ENCODE measurements at regions not wholly inside any gene's neighbourhood (a gene's known extent, or its start where the extent isn't known, plus 50 kb on each side); places are given as distances from the start of the nearest gene placed in this dataset.

DNA sequence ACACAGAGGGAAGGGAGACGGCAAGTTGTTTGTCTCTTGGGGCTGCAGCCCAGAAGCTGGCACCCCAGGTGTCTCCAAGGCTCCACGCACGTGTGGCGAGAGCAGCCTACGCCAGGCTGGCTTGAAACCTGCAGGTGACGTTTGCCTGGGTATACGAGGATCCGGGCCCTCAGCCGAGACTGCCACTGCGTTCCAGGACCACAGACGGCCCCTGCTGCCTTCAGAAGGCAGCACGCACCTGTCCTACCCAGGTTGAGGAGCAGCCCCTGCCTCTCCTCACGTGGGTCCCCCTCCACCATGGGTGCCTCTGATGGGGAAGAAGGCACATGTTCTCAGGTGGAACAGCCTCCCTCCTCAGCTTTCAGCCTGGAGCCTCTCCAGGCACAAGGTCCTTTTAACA is 75.3 kb upstream of the PRR20G start:
- no peak for DNase-seq (ENCODE audit: low read depth)
- TF ChIP-seq, protein P1, sequence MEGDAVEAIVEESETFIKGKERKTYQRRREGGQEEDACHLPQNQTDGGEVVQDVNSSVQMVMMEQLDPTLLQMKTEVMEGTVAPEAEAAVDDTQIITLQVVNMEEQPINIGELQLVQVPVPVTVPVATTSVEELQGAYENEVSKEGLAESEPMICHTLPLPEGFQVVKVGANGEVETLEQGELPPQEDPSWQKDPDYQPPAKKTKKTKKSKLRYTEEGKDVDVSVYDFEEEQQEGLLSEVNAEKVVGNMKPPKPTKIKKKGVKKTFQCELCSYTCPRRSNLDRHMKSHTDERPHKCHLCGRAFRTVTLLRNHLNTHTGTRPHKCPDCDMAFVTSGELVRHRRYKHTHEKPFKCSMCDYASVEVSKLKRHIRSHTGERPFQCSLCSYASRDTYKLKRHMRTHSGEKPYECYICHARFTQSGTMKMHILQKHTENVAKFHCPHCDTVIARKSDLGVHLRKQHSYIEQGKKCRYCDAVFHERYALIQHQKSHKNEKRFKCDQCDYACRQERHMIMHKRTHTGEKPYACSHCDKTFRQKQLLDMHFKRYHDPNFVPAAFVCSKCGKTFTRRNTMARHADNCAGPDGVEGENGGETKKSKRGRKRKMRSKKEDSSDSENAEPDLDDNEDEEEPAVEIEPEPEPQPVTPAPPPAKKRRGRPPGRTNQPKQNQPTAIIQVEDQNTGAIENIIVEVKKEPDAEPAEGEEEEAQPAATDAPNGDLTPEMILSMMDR (IDR thresholded peaks at IDR 0.05; ENCODE audit: low read depth, low read length, missing control alignments), result no peak
- H3K4me3 ChIP-seq (ENCODE audit: low read depth, low read length), result no peak overlapping the region

GRCh38 chr3:127360647-127361046 is 72.8 kb upstream of the PRR20G start:
- no peak overlapping the region for H3K4me3 ChIP-seq (ENCODE audit: low read depth, low read length)
- DNase-seq (ENCODE audit: low read depth), result no peak
- TF ChIP-seq, protein P1 (IDR thresholded peaks at IDR 0.05; ENCODE audit: low read depth, low read length, missing control alignments), result no peak

GRCh38 chr3:127358641-127359040 is 70.8 kb upstream of the PRR20G start:
- H3K4me3 ChIP-seq (ENCODE audit: low read depth, low read length), result no peak overlapping the region
- no peak for DNase-seq (ENCODE audit: low read depth)
- TF ChIP-seq, protein P1 (IDR thresholded peaks at IDR 0.05; ENCODE audit: low read depth, low read length, missing control alignments), result no peak

DNA sequence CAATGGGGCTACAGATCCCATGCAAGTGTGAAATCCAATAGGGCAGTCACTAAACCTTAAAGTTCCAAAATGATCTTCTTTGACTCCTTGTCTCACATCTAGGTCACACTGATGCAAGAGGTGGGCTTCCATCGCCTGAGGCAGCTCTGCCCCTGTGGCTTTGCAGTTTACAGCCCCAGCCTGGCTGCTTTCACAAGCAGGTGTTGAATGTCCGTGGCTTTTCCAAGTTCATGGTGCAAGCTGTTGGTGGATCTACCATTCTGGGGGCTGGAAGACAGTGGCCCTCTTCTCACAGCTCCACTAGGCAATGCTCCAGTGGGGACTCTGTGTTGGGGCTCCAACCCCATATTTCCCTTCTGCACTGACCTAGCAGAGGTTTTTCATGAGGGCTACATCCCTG is 68.5 kb upstream of the PRR20G start:
- TF ChIP-seq, protein P1 (IDR thresholded peaks at IDR 0.05; ENCODE audit: low read depth, low read length, missing control alignments), result no peak
- no peak overlapping the region for H3K4me3 ChIP-seq (ENCODE audit: low read depth, low read length)
- DNase-seq (ENCODE audit: low read depth), result no peak

- TF ChIP-seq, protein P1 (IDR thresholded peaks at IDR 0.05; ENCODE audit: low read depth, low read length, missing control alignments), result no peak
- H3K4me3 ChIP-seq (ENCODE audit: low read depth, low read length), result no peak overlapping the region
- DNase-seq (ENCODE audit: low read depth), result no peak
Observed at GRCh38 chr3:127354761-127355160, 66.9 kb upstream of the PRR20G start.

DNA sequence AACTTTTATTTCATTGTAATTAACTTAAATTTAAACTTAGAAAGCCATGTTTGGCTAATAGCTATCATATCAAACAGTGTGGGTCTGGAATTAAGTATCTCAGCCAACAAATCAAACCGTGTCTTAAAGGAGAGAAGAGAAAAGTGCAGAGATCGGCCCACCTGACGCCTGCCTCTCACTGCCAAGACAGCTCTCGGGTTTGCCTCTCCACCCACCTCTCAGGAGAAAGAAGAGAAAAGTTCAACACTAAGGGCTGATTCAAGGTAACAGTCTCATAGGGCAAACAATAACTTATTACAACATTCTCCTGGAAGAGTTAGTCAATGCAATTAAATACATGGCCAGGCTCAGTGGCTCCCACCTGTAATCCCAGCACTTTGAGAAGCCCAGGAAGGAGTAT is 64.8 kb upstream of the PRR20G start:
- DNase-seq (ENCODE audit: low read depth), result no peak
- H3K4me3 ChIP-seq (ENCODE audit: low read depth, low read length), result no peak overlapping the region

DNA sequence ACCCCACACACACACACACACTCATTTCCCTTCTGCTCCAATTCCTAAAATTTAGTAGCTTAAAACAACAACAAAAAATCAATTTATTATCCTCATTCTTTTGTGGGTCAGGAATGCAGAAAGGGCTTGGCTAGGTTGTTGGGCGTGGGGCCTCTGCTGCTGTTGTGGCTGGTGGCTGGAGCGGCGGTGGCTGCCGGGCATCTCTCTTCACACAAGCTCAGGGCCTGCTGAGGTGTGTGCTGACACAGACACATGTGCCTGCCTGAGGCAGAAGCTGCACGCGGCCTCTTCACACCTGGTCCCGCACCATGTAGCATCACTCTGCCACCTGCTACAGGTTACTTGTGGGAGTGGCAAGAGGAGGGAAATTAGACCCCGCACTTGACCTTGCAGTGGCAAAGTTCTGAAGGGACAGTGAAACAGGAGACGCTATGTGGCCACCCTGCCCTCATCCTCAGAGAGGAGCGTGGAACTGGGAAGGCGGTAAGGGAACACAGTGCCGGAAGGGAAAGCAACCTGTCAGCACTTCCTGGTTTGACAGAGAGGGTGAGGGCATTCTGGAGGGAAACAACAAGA is 64.0 kb upstream of the PRR20G start:
- no peak overlapping the region for H3K4me3 ChIP-seq (ENCODE audit: low read depth, low read length)
- TF ChIP-seq, protein P1 (IDR thresholded peaks at IDR 0.05; ENCODE audit: low read depth, low read length, missing control alignments), result no peak
- no peak for DNase-seq (ENCODE audit: low read depth)

More for the DNA sequence above, 64.8 kb upstream of the PRR20G start:
- TF ChIP-seq, protein P1 (IDR thresholded peaks at IDR 0.05; ENCODE audit: low read depth, low read length, missing control alignments), result no peak

Measured in GM12864 (cell line).